Endothelial cell of umbilical vein (primary cell): ENCODE measurements at regions not wholly inside any gene's neighbourhood (a gene's known extent, or its start where the extent isn't known, plus 50 kb on each side); places are given as distances from the start of the nearest gene placed in this dataset.

ENCODE experiments used
- CTCF ChIP-seq, 2 donors: IDR thresholded peaks; 1 replicate in 1 of 2; 2 replicates in 1 of 2; pipeline ENCODE4 v1.5.1; 2011; ENCODE audit warnings: low read length in 2 of 2, mild to moderate bottlenecking in 2 of 2, moderate library complexity in 2 of 2, control low read depth in 1 of 2, inconsistent platforms in 1 of 2, low read depth in 1 of 2; ENCODE audit not compliant: insufficient read depth in 1 of 2; ENCODE audit errors: extremely low read depth in 1 of 2
- EZH2 ChIP-seq: IDR thresholded peaks from 2 replicates; pipeline ENCODE4 v1.6.1; 2012; ENCODE audit warnings: borderline replicate concordance, low read depth, mild to moderate bottlenecking, moderate library complexity, low read length, inconsistent platforms; ENCODE audit not compliant: severe bottlenecking
- JUN ChIP-seq: IDR thresholded peaks from 2 replicates; pipeline ENCODE4 v1.6.1; 2011; ENCODE audit warnings: borderline replicate concordance, low read depth; ENCODE audit not compliant: insufficient read length, insufficient read depth
- POLR2A ChIP-seq: IDR thresholded peaks from 2 replicates; pipeline ENCODE4 v1.6.1; 2012; ENCODE audit warnings: low read depth, mild to moderate bottlenecking, control low read depth, low read length

DNA sequence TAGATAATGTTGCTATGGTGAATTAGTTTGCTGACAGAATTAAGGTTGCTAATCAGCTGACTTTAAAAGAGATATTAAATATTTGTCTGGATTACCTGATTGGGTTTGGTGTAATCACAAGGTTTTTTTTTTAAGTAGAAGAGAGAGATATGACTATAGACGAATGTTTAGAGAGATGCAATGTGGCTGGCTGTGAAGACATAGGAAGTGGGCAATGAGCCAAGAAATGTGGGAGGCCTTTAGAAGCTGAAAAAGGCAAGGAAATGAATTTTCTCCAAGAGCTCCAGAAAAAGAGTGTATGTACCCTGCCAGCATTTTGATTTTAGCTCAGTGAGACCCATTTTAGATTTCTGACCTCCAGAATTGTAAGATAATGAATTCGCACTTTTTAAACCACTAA, 598.3 kb downstream of the PKHD1 start:
- no peak for TF ChIP-seq EZH2
- no peak for TF ChIP-seq CTCF (IDR thresholded peaks at IDR 0.05; ENCODE audit: extremely low read depth in 1 of 2, insufficient read depth in 1 of 2, low read depth in 1 of 2, low read length in 2 of 2)
- no peak for TF ChIP-seq POLR2A
- no peak for TF ChIP-seq JUN
